ENCODE measurements at regions not wholly inside any gene's neighbourhood (a gene's known extent, or its start where the extent isn't known, plus 50 kb on each side); places are given as distances from the start of the nearest gene placed in this dataset.

- Histone ChIP-seq H3K9me3 (replicated peaks in 1 of 3) (no peaks in the 10 kb centered on the region), H3K36me3 (replicated peaks in 1 of 2) (no peaks in the 10 kb centered on the region), H3K27ac (no peak overlapping the region), H3K27me3 (no peaks in the 10 kb centered on the region), H3K4me1 (replicated peaks in 1 of 2) (no peaks in the 10 kb centered on the region), H3K4me3 (no peak overlapping the region)
- intact Hi-C loops (cut with DNase I): no loop called here
- no peak for DNase-seq
- WGBS, 4 donors: 77 to 91% (median 81%) methylated on average over 5 of the region's 5 CpGs
- TF ChIP-seq POLR2A (IDR thresholded peaks at IDR 0.05) (no peak), CTCF (IDR thresholded peaks at IDR 0.05) (no peak)
Measured at GRCh38 chr17:69981441-69981840, 93.6 kb upstream of the KCNJ16 start.

- intact Hi-C loops (cut with DNase I): no loop called here
- no peak overlapping the region for H3K4me3 ChIP-seq
- no peaks in the 10 kb centered on the region for H3K4me1 ChIP-seq (replicated peaks in 1 of 2)
- no peak for DNase-seq
- TF ChIP-seq CTCF (IDR thresholded peaks at IDR 0.05) (no peak), POLR2A (IDR thresholded peaks at IDR 0.05) (no peak)
- no peaks in the 10 kb centered on the region for H3K36me3 ChIP-seq (replicated peaks in 1 of 2)
- H3K27ac ChIP-seq: no peak overlapping the region
- no peaks in the 10 kb centered on the region for H3K27me3 ChIP-seq
- WGBS, 4 donors: 86 to 95% (median 90%) methylated on average over 2 of the region's 2 CpGs
- no peaks in the 10 kb centered on the region for H3K9me3 ChIP-seq (replicated peaks in 1 of 3)
Measured at GRCh38 chr17:69995476-69995875, 79.5 kb upstream of the KCNJ16 start.

- Histone ChIP-seq H3K4me3 (no peak overlapping the region), H3K4me1 (replicated peaks in 1 of 2) (no peaks in the 10 kb centered on the region), H3K27me3 (no peaks in the 10 kb centered on the region), H3K36me3 (replicated peaks in 1 of 2) (no peaks in the 10 kb centered on the region), H3K27ac (no peak overlapping the region), H3K9me3 (replicated peaks in 1 of 3) (no peaks in the 10 kb centered on the region)
- no peak for DNase-seq
- intact Hi-C loops (cut with DNase I): no loop called here
- no peak for TF ChIP-seq CTCF (IDR thresholded peaks at IDR 0.05)
- TF ChIP-seq POLR2A (IDR thresholded peaks at IDR 0.05): no peak
Measured at GRCh38 chr17:69997332-69997731, 77.7 kb upstream of the KCNJ16 start.

- no peak for DNase-seq
- no peak overlapping the region for H3K27ac ChIP-seq
- 88 to 93% (median 92%) methylated on average over 1 of the region's 1 CpG for WGBS, 4 donors
- no peak for TF ChIP-seq CTCF (IDR thresholded peaks at IDR 0.05)
- no peak for TF ChIP-seq POLR2A (IDR thresholded peaks at IDR 0.05)
- no peaks in the 10 kb centered on the region for H3K36me3 ChIP-seq (replicated peaks in 1 of 2)
- no peaks in the 10 kb centered on the region for H3K4me1 ChIP-seq (replicated peaks in 1 of 2)
- no peak overlapping the region for H3K4me3 ChIP-seq
- intact Hi-C loops (cut with DNase I): no loop called here
- H3K27me3 ChIP-seq: no peaks in the 10 kb centered on the region
- no peaks in the 10 kb centered on the region for H3K9me3 ChIP-seq (replicated peaks in 1 of 3)
Measured at GRCh38 chr17:69999253-69999652, 75.8 kb upstream of the KCNJ16 start.

All from adrenal gland (tissue), 9 donors.